GM12878 (cell line): ENCODE measurements at regions not wholly inside any gene's neighbourhood (a gene's known extent, or its start where the extent isn't known, plus 50 kb on each side); places are given as distances from the start of the nearest gene placed in this dataset.

Experiments
- ATAC-seq: fragments of 200-7000 bp; cut with Tn5 transposase; 3 replicates; pipeline ENCODE4 v1.9.1; 2020; ENCODE audit warnings: mild to moderate bottlenecking, moderate library complexity
- BruUV-seq: library from RNA; stranded (reverse); fragments of 400-500 nt; replicated peaks from 2 replicates; lab custom pipeline; 2021; lab: Mats Ljungman, UMichigan
- CTCF ChIA-PET: fragments of 300-600 bp; sonication (Branson Sonifier 250); formaldehyde crosslinking; extraction: SDS; loops from one replicate; lab custom pipeline; 2021; ENCODE audit warnings: inconsistent platforms; lab: Yijun Ruan, JAX
- POLR2A ChIA-PET: fragments of 350-600 bp; formaldehyde crosslinking; extraction: SDS; loops from one replicate; lab custom pipeline; 2021; ENCODE audit warnings: inconsistent platforms; lab: Charles Lee
- RAD21 ChIA-PET: fragments of 300-600 bp; sonication (Branson Sonifier 250); formaldehyde crosslinking; loops from one replicate; lab custom pipeline; 2023; ENCODE audit warnings: antibody characterized with exemption; ENCODE audit not compliant: unreplicated experiment; lab: Charles Lee
- SMC1A ChIA-PET: fragments of 300-600 bp; sonication (Branson Sonifier 250); formaldehyde crosslinking; loops from one replicate; lab custom pipeline; 2023; ENCODE audit not compliant: unreplicated experiment, uncharacterized antibody; lab: Charles Lee
- DNase-seq: peaks from one replicate; pipeline ENCODE4 v3.0.0-alpha.2; 2011; ENCODE audit warnings: low read depth, low spot score
- FAIRE-seq: peaks from 3 replicates; lab custom pipeline; 2011; peaks lifted over from hg19 to GRCh38; lab: Jason Lieb, UNC
- H2AFZ ChIP-seq: 2 replicates; pipeline ENCODE4 v1.6.0; 2011; ENCODE audit warnings: low read depth, low read length, control low read depth; ENCODE audit not compliant: control insufficient read depth
- H3K27ac ChIP-seq: 2 replicates; pipeline ENCODE4 v1.5.1; 2011; ENCODE audit warnings: control low read depth; ENCODE audit not compliant: control insufficient read depth, insufficient read depth
- H3K27me3 ChIP-seq, 2 experiments: replicated peaks in 1 of 2; 2 replicates each; pipeline versions ENCODE4 v1.6.0 to v1.6.1; 2011; ENCODE audit warnings: low read length in 1 of 2; ENCODE audit not compliant: control insufficient read depth in 2 of 2, insufficient read depth in 2 of 2
- H3K36me3 ChIP-seq, 2 experiments: 2 replicates each; pipeline ENCODE4 v1.5.1; 2011; ENCODE audit warnings: low read length in 1 of 2; ENCODE audit not compliant: control insufficient read depth in 2 of 2, insufficient read depth in 2 of 2
- H3K4me1 ChIP-seq: 2 replicates; pipeline ENCODE4 v1.6.1; 2011; ENCODE audit warnings: mild to moderate bottlenecking, low read length, moderate library complexity, mixed read lengths; ENCODE audit not compliant: control insufficient read depth, insufficient read depth
- H3K4me2 ChIP-seq: 2 replicates; pipeline ENCODE4 v1.6.0; 2011; ENCODE audit warnings: control low read depth; ENCODE audit not compliant: control insufficient read depth, insufficient read depth
- H3K4me3 ChIP-seq: fragments of 200-600 bp; sonication (generic); 2 replicates; pipeline ENCODE4 v1.5.1; 2016
- H3K79me2 ChIP-seq: 2 replicates; pipeline ENCODE4 v1.6.0; 2011; ENCODE audit warnings: low read length; ENCODE audit not compliant: control insufficient read depth, insufficient read depth
- H3K9ac ChIP-seq: 2 replicates; pipeline ENCODE4 v1.8.0; 2011; ENCODE audit warnings: low read length, control low read depth, mixed read lengths; ENCODE audit not compliant: control insufficient read depth, insufficient read depth
- H3K9me3 ChIP-seq: replicated peaks from 3 replicates; pipeline ENCODE4 v1.5.1; 2011; ENCODE audit warnings: mild to moderate bottlenecking, low read length; ENCODE audit not compliant: control insufficient read depth, insufficient read depth
- H4K20me1 ChIP-seq: 2 replicates; pipeline ENCODE4 v1.6.0; 2011; ENCODE audit not compliant: control insufficient read depth, insufficient read depth
- CHD1 ChIP-seq: IDR thresholded peaks from 2 replicates; pipeline ENCODE4 v1.6.1; 2012; ENCODE audit warnings: low read depth, low read length, improper control_type of control experiment
- DPF2 ChIP-seq: fragments of 450-650 bp; IDR thresholded peaks from 2 replicates; pipeline ENCODE4 v1.6.1; 2017; ENCODE audit warnings: mild to moderate bottlenecking
- E4F1 ChIP-seq: fragments of 450-650 bp; IDR thresholded peaks from 2 replicates; pipeline ENCODE4 v1.6.1; 2018; ENCODE audit warnings: borderline replicate concordance, mild to moderate bottlenecking; ENCODE audit not compliant: partially characterized antibody
- ESRRA ChIP-seq: IDR thresholded peaks from 2 replicates; pipeline ENCODE4 v1.6.1; 2012; ENCODE audit warnings: mild to moderate bottlenecking, low read length, improper control_type of control experiment
- HDAC6 ChIP-seq: fragments of 200-600 bp; sonication (generic); IDR thresholded peaks from one replicate; pipeline ENCODE4 v1.8.0; 2017; ENCODE audit warnings: antibody characterized with exemption; ENCODE audit not compliant: unreplicated experiment
- MEF2B ChIP-seq: fragments of 450-650 bp; IDR thresholded peaks from 2 replicates; pipeline ENCODE4 v1.6.1; 2018; ENCODE audit warnings: mild to moderate bottlenecking, moderate library complexity; ENCODE audit not compliant: partially characterized antibody, poor library complexity, severe bottlenecking
- NBN ChIP-seq: fragments of 450-650 bp; IDR thresholded peaks from 2 replicates; pipeline ENCODE4 v1.6.1; 2016
- NKRF ChIP-seq: fragments of 450-650 bp; conservative IDR thresholded peaks from 2 replicates; pipeline ENCODE4 v1.6.1; 2017; ENCODE audit warnings: mild to moderate bottlenecking, moderate library complexity
- POLR2A ChIP-seq: IDR thresholded peaks from 2 replicates; pipeline ENCODE4 v1.6.1; 2011; ENCODE audit warnings: low read depth, mild to moderate bottlenecking, low read length
- POLR2AphosphoS2 ChIP-seq: IDR thresholded peaks from 2 replicates; pipeline ENCODE4 v1.6.1; 2011; ENCODE audit warnings: low read depth, mild to moderate bottlenecking, low read length, improper control_type of control experiment, moderate library complexity
- SMARCA5 ChIP-seq: fragments of 450-650 bp; IDR thresholded peaks from 2 replicates; pipeline ENCODE4 v1.6.1; 2017; ENCODE audit warnings: mild to moderate bottlenecking
- TBL1XR1 ChIP-seq: IDR thresholded peaks from 2 replicates; pipeline ENCODE4 v1.6.1; 2012; ENCODE audit warnings: low read depth, low read length, improper control_type of control experiment
- WGBS: methylation state at CpG from one replicate; pipeline ENCODE4 v1.1.6; 2016; ENCODE audit warnings: low lambda C conversion rate; ENCODE audit not compliant: insufficient replicate concordance, insufficient coverage; ENCODE audit errors: missing lambda C conversion rate; 5-methylcytosine and 5-hydroxymethylcytosine counted together
- in situ Hi-C: fragments of 300-500 bp; cut with MboI; formaldehyde crosslinking; loops from 9 replicates; pipeline ENCODE4 v1.14.3; 2018; ENCODE audit warnings: mixed read lengths
- intact Hi-C: fragments of 100-400 bp; cut with micrococcal nuclease; formaldehyde crosslinking; loops from one replicate; pipeline ENCODE4 v1.14.2; 2022; ENCODE audit not compliant: unreplicated experiment
- TF ChIP-seq, protein P1 (sequence below): IDR thresholded peaks from 2 replicates; pipeline ENCODE4 v1.6.1; 2012; ENCODE audit warnings: mild to moderate bottlenecking, low read depth, low read length
- TF ChIP-seq, protein P2 (sequence below): IDR thresholded peaks from 2 replicates; pipeline ENCODE4 v1.6.1; 2011; ENCODE audit warnings: borderline replicate concordance, low read depth, mild to moderate bottlenecking, moderate library complexity, low read length; ENCODE audit not compliant: insufficient read depth, poor library complexity, severe bottlenecking

- no peak for TF ChIP-seq E4F1
- no peak for TF ChIP-seq TBL1XR1
- no peak for TF ChIP-seq ESRRA
- TF ChIP-seq MEF2B, result no peak
- TF ChIP-seq HDAC6, result no peak
- TF ChIP-seq POLR2A, result no peak
Observed at GRCh38 chr14:104441275-104442106, 138.1 kb upstream of the C14orf180 start (continued).

DNA sequence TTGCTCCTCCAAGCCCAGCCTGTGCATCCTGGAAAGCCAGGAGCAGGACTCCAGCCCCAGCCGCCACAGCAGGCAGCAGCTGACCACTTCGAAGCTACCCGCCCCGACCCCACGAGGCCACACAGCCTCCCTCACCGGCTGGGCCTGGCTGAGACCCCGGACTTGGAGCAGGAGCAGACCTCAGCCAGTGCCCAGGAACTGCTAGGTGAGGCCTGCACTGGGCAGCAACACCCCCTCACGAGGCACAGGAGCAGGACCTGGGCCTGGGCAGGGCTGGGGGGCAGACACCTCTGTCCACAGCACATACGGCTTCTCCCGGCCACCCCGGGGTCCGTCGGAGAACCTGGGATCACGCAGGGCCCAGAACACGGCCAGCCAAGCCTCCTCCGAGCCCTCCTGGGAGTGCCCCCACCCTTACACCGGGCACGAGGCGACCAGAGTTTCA is 137.4 kb upstream of the C14orf180 start:
- CTCF ChIA-PET, result no interaction called here
- SMC1A ChIA-PET, result no interaction called here
- 42% methylated on average over 18 of the region's 19 CpGs for WGBS
- TF ChIP-seq CHD1, result no peak
- TF ChIP-seq NBN, result no peak
- TF ChIP-seq POLR2AphosphoS2, result no peak
- TF ChIP-seq NKRF, result no peak
- TF ChIP-seq, protein P1, sequence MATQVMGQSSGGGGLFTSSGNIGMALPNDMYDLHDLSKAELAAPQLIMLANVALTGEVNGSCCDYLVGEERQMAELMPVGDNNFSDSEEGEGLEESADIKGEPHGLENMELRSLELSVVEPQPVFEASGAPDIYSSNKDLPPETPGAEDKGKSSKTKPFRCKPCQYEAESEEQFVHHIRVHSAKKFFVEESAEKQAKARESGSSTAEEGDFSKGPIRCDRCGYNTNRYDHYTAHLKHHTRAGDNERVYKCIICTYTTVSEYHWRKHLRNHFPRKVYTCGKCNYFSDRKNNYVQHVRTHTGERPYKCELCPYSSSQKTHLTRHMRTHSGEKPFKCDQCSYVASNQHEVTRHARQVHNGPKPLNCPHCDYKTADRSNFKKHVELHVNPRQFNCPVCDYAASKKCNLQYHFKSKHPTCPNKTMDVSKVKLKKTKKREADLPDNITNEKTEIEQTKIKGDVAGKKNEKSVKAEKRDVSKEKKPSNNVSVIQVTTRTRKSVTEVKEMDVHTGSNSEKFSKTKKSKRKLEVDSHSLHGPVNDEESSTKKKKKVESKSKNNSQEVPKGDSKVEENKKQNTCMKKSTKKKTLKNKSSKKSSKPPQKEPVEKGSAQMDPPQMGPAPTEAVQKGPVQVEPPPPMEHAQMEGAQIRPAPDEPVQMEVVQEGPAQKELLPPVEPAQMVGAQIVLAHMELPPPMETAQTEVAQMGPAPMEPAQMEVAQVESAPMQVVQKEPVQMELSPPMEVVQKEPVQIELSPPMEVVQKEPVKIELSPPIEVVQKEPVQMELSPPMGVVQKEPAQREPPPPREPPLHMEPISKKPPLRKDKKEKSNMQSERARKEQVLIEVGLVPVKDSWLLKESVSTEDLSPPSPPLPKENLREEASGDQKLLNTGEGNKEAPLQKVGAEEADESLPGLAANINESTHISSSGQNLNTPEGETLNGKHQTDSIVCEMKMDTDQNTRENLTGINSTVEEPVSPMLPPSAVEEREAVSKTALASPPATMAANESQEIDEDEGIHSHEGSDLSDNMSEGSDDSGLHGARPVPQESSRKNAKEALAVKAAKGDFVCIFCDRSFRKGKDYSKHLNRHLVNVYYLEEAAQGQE, result no peak
- TF ChIP-seq, protein P2, sequence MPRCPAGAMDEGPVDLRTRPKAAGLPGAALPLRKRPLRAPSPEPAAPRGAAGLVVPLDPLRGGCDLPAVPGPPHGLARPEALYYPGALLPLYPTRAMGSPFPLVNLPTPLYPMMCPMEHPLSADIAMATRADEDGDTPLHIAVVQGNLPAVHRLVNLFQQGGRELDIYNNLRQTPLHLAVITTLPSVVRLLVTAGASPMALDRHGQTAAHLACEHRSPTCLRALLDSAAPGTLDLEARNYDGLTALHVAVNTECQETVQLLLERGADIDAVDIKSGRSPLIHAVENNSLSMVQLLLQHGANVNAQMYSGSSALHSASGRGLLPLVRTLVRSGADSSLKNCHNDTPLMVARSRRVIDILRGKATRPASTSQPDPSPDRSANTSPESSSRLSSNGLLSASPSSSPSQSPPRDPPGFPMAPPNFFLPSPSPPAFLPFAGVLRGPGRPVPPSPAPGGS, result no peak
- TF ChIP-seq SMARCA5, result no peak
- no peak for TF ChIP-seq DPF2

More for the DNA sequence above, 137.4 kb upstream of the C14orf180 start:
- no peaks in the 10 kb centered on the region for H3K79me2 ChIP-seq
- H2AFZ ChIP-seq, result no peak overlapping the region
- no TSS peak for BruUV-seq
- POLR2A ChIA-PET, result no interaction called here
- no peak overlapping the region for H3K27ac ChIP-seq
- in situ Hi-C loops (no loop called here), intact Hi-C loops (no loop called here)
- RAD21 ChIA-PET, result no interaction called here
- H4K20me1 ChIP-seq, result no peaks in the 10 kb centered on the region
- no peak overlapping the region for H3K4me2 ChIP-seq
- H3K4me1 ChIP-seq, result no peaks in the 10 kb centered on the region
- H3K4me3 ChIP-seq, result no peak overlapping the region
- DNase-seq (no peak), ATAC-seq (no peak), FAIRE-seq (no peak)
- H3K9me3 ChIP-seq, result no peaks in the 10 kb centered on the region
- H3K9ac ChIP-seq, result no peak overlapping the region
- no peaks in the 10 kb centered on the region; a peak in 1 of 4 replicates for H3K27me3 ChIP-seq
- H3K36me3 ChIP-seq, result no peaks in the 10 kb centered on the region
